ENCODE measurements at regions not wholly inside any gene's neighbourhood (a gene's known extent, or its start where the extent isn't known, plus 50 kb on each side); places are given as distances from the start of the nearest gene placed in this dataset.

- H3K4me3 ChIP-seq (ENCODE audit: low read depth, low read length) = no peak overlapping the region
- no peak for TF ChIP-seq CTCF (conservative IDR thresholded peaks at IDR 0.05; ENCODE audit: low read depth, low read length)
- no peak for DNase-seq (ENCODE audit: low read depth)
These were observed 152.7 kb upstream of the RMST start for GRCh38 chr12:97309921-97310320.

- no peak overlapping the region for H3K4me3 ChIP-seq (ENCODE audit: low read depth, low read length)
- no peak for DNase-seq (ENCODE audit: low read depth)
- TF ChIP-seq CTCF (conservative IDR thresholded peaks at IDR 0.05; ENCODE audit: low read depth, low read length) = no peak
These were observed 150.0 kb upstream of the RMST start for GRCh38 chr12:97312570-97313135.

- TF ChIP-seq CTCF (conservative IDR thresholded peaks at IDR 0.05; ENCODE audit: low read depth, low read length) = no peak
- DNase-seq (ENCODE audit: low read depth) = peak; percentile 27
- no peak overlapping the region for H3K4me3 ChIP-seq (ENCODE audit: low read depth, low read length)
These were observed 149.0 kb upstream of the RMST start for GRCh38 chr12:97313471-97314190.

GRCh38 chr12:97316321-97316720 lies 146.3 kb upstream of the RMST start:
- H3K4me3 ChIP-seq (ENCODE audit: low read depth, low read length) = no peak overlapping the region
- no peak for TF ChIP-seq CTCF (conservative IDR thresholded peaks at IDR 0.05; ENCODE audit: low read depth, low read length)
- no peak for DNase-seq (ENCODE audit: low read depth)

GRCh38 chr12:97321621-97322020 lies 141.0 kb upstream of the RMST start:
- no peak overlapping the region for H3K4me3 ChIP-seq (ENCODE audit: low read depth, low read length)
- DNase-seq (ENCODE audit: low read depth) = no peak
- TF ChIP-seq CTCF (conservative IDR thresholded peaks at IDR 0.05; ENCODE audit: low read depth, low read length) = no peak

GRCh38 chr12:97322388-97322787 lies 140.2 kb upstream of the RMST start:
- no peak for DNase-seq (ENCODE audit: low read depth)
- H3K4me3 ChIP-seq (ENCODE audit: low read depth, low read length) = no peak overlapping the region
- no peak for TF ChIP-seq CTCF (conservative IDR thresholded peaks at IDR 0.05; ENCODE audit: low read depth, low read length)

- H3K4me3 ChIP-seq (ENCODE audit: low read depth, low read length) = no peak overlapping the region
- no peak for DNase-seq (ENCODE audit: low read depth)
- no peak for TF ChIP-seq CTCF (conservative IDR thresholded peaks at IDR 0.05; ENCODE audit: low read depth, low read length)
These were observed 139.4 kb upstream of the RMST start for GRCh38 chr12:97323154-97323553.

All from epithelial cell of proximal tubule (primary cell).